ENCODE measurements at regions not wholly inside any gene's neighbourhood (a gene's known extent, or its start where the extent isn't known, plus 50 kb on each side); places are given as distances from the start of the nearest gene placed in this dataset.

DNA sequence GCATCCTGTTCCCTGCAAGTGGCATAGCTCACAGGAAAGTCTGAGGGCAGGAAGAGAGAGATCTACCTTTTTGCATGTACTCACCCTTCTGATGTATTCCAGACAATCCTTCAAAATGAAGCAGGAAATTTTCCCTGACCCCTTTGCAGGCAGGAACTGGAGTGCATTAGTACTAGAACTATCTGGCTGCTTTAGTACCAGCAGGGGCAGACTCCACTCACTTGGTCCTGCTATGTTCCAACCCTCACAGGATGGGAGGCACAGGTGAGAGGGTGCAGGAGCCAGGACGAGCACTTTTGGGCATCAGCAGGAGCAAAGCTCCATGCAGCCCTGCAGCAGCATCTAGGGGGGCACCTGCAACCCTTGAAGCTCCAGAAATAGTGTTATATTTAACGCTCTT, 116.3 kb upstream of the IGF1 start:
- no peaks in the 10 kb centered on the region for H3K4me1 ChIP-seq (ENCODE audit: control insufficient read depth, insufficient read depth, low read length)
- H3K27me3 ChIP-seq (ENCODE audit: control insufficient read depth in 1 of 2, insufficient read depth in 2 of 2, low read length in 2 of 2): no peaks in the 10 kb centered on the region
- no peaks in the 10 kb centered on the region for H3K36me3 ChIP-seq (ENCODE audit: control insufficient read depth in 2 of 2, insufficient read depth in 2 of 2, low read length in 2 of 2)
- H3K9me3 ChIP-seq (ENCODE audit: control insufficient read depth in 2 of 2, low read length in 2 of 2): no peaks in the 10 kb centered on the region
- H3K27ac ChIP-seq (ENCODE audit: low read length): no peak overlapping the region
- no peak overlapping the region for H3K4me3 ChIP-seq (ENCODE audit: low read length in 2 of 2)
- no peak overlapping the region for H3K9ac ChIP-seq (ENCODE audit: low read length in 2 of 2)

GRCh38 chr12:102596031-102596430, 115.7 kb upstream of the IGF1 start:
- no peaks in the 10 kb centered on the region for H3K4me1 ChIP-seq (ENCODE audit: control insufficient read depth, insufficient read depth, low read length)
- H3K9ac ChIP-seq (ENCODE audit: low read length in 2 of 2): no peak overlapping the region
- no peak overlapping the region for H3K4me3 ChIP-seq (ENCODE audit: low read length in 2 of 2)
- no peaks in the 10 kb centered on the region for H3K9me3 ChIP-seq (ENCODE audit: control insufficient read depth in 2 of 2, low read length in 2 of 2)
- H3K27me3 ChIP-seq (ENCODE audit: control insufficient read depth in 1 of 2, insufficient read depth in 2 of 2, low read length in 2 of 2): no peaks in the 10 kb centered on the region
- H3K36me3 ChIP-seq (ENCODE audit: control insufficient read depth in 2 of 2, insufficient read depth in 2 of 2, low read length in 2 of 2): no peaks in the 10 kb centered on the region
- no peak overlapping the region for H3K27ac ChIP-seq (ENCODE audit: low read length)

GRCh38 chr12:102595315-102595714, 115.0 kb upstream of the IGF1 start:
- Histone ChIP-seq H3K4me1 (ENCODE audit: control insufficient read depth, insufficient read depth, low read length) (no peaks in the 10 kb centered on the region), H3K27ac (ENCODE audit: low read length) (no peak overlapping the region), H3K36me3 (ENCODE audit: control insufficient read depth in 2 of 2, insufficient read depth in 2 of 2, low read length in 2 of 2) (no peaks in the 10 kb centered on the region), H3K9me3 (ENCODE audit: control insufficient read depth in 2 of 2, low read length in 2 of 2) (no peaks in the 10 kb centered on the region), H3K4me3 (ENCODE audit: low read length in 2 of 2) (no peak overlapping the region), H3K9ac (ENCODE audit: low read length in 2 of 2) (no peak overlapping the region), H3K27me3 (ENCODE audit: control insufficient read depth in 1 of 2, insufficient read depth in 2 of 2, low read length in 2 of 2) (no peaks in the 10 kb centered on the region)

DNA sequence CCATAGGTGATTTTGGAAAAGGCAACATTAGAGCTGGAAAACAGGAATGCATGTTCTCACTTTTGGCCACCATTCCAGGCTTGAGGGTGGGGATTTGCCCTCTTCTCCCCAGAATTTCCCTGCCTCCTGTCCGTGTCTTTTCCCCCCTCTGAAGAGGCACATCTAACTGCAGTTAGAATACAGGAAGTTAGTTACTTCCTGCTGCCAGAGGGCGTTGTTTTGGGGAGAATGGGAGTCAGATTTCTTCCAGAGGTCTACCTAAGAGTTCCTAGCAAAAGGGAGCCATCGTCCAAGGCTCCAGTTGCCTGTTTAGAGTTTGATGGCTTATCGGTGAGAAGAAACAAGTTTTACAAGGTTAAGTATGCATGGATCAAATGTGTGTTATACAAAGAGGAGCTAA, 112.8 kb upstream of the IGF1 start:
- Histone ChIP-seq H3K9me3 (ENCODE audit: control insufficient read depth in 2 of 2, low read length in 2 of 2) (no peaks in the 10 kb centered on the region), H3K4me1 (ENCODE audit: control insufficient read depth, insufficient read depth, low read length) (no peaks in the 10 kb centered on the region), H3K9ac (ENCODE audit: low read length in 2 of 2) (no peak overlapping the region), H3K4me3 (ENCODE audit: low read length in 2 of 2) (no peak overlapping the region), H3K27ac (ENCODE audit: low read length) (no peak overlapping the region), H3K36me3 (ENCODE audit: control insufficient read depth in 2 of 2, insufficient read depth in 2 of 2, low read length in 2 of 2) (no peaks in the 10 kb centered on the region), H3K27me3 (ENCODE audit: control insufficient read depth in 1 of 2, insufficient read depth in 2 of 2, low read length in 2 of 2) (no peaks in the 10 kb centered on the region)

GRCh38 chr12:102592134-102592533, 111.8 kb upstream of the IGF1 start:
- Histone ChIP-seq H3K9ac (ENCODE audit: low read length in 2 of 2) (no peak overlapping the region), H3K4me1 (ENCODE audit: control insufficient read depth, insufficient read depth, low read length) (no peaks in the 10 kb centered on the region), H3K4me3 (ENCODE audit: low read length in 2 of 2) (no peak overlapping the region), H3K9me3 (ENCODE audit: control insufficient read depth in 2 of 2, low read length in 2 of 2) (no peaks in the 10 kb centered on the region), H3K36me3 (ENCODE audit: control insufficient read depth in 2 of 2, insufficient read depth in 2 of 2, low read length in 2 of 2) (no peaks in the 10 kb centered on the region), H3K27ac (ENCODE audit: low read length) (no peak overlapping the region), H3K27me3 (ENCODE audit: control insufficient read depth in 1 of 2, insufficient read depth in 2 of 2, low read length in 2 of 2) (no peaks in the 10 kb centered on the region)

DNA sequence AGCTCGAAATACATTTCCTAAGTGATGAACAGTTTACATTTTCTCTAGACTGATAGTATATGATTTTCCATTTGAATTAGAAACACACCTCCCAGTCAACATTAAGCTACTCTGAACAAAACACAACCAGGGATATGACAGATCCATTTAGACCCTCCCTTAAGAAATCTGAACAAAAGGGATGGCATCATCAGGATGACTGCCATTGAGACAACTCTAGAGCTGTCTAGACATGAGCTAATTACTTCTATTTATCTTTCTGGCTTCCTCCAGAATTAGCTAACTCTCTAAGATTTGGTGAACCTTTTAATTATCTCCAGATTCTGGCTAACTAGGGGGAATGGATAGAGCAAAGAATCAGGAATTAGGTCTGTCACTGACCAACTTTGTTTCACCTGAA, 92.9 kb upstream of the IGF1 start:
- H3K4me1 ChIP-seq (ENCODE audit: control insufficient read depth, insufficient read depth, low read length): no peaks in the 10 kb centered on the region
- H3K9ac ChIP-seq (ENCODE audit: low read length in 2 of 2): no peak overlapping the region
- no peaks in the 10 kb centered on the region for H3K36me3 ChIP-seq (ENCODE audit: control insufficient read depth in 2 of 2, insufficient read depth in 2 of 2, low read length in 2 of 2)
- no peaks in the 10 kb centered on the region for H3K27me3 ChIP-seq (ENCODE audit: control insufficient read depth in 1 of 2, insufficient read depth in 2 of 2, low read length in 2 of 2)
- H3K9me3 ChIP-seq (ENCODE audit: control insufficient read depth in 2 of 2, low read length in 2 of 2): no peaks in the 10 kb centered on the region
- no peak overlapping the region for H3K27ac ChIP-seq (ENCODE audit: low read length)
- H3K4me3 ChIP-seq (ENCODE audit: low read length in 2 of 2): no peak overlapping the region

GRCh38 chr12:102571889-102572288, 91.5 kb upstream of the IGF1 start:
- no peaks in the 10 kb centered on the region for H3K9me3 ChIP-seq (ENCODE audit: control insufficient read depth in 2 of 2, low read length in 2 of 2)

DNA sequence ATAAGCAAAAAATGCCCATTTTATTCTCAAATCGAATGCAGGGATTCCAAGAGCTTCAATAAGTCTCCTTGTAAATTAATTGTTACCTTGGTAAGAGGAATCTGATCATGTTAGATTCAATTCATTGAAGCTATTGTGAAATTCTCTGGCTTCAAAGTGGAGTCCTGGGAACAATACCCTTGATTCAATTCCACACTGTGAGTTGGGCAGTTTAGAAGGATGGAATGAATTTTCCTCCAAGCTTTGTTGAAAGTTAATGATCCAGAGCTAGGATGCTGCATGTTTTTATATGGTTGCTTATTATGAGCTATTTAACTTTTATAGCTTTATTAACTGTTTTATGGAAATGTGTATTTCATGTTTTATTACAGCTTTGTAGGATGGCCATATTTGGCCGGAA, 89.9 kb upstream of the IGF1 start:
- Histone ChIP-seq H3K9ac (ENCODE audit: low read length in 2 of 2) (no peak overlapping the region), H3K27me3 (ENCODE audit: control insufficient read depth in 1 of 2, insufficient read depth in 2 of 2, low read length in 2 of 2) (no peaks in the 10 kb centered on the region), H3K27ac (ENCODE audit: low read length) (no peak overlapping the region), H3K9me3 (ENCODE audit: control insufficient read depth in 2 of 2, low read length in 2 of 2) (peaks cover 1 to 5% of the 10 kb centered on the region in 2 donors), H3K36me3 (ENCODE audit: control insufficient read depth in 2 of 2, insufficient read depth in 2 of 2, low read length in 2 of 2) (no peaks in the 10 kb centered on the region), H3K4me3 (ENCODE audit: low read length in 2 of 2) (no peak overlapping the region), H3K4me1 (ENCODE audit: control insufficient read depth, insufficient read depth, low read length) (no peaks in the 10 kb centered on the region)

More at GRCh38 chr12:102571889-102572288, 91.5 kb upstream of the IGF1 start:
- no peaks in the 10 kb centered on the region for H3K4me1 ChIP-seq (ENCODE audit: control insufficient read depth, insufficient read depth, low read length)
- H3K36me3 ChIP-seq (ENCODE audit: control insufficient read depth in 2 of 2, insufficient read depth in 2 of 2, low read length in 2 of 2): no peaks in the 10 kb centered on the region
- H3K27me3 ChIP-seq (ENCODE audit: control insufficient read depth in 1 of 2, insufficient read depth in 2 of 2, low read length in 2 of 2): no peaks in the 10 kb centered on the region
- H3K27ac ChIP-seq (ENCODE audit: low read length): no peak overlapping the region
- no peak overlapping the region for H3K9ac ChIP-seq (ENCODE audit: low read length in 2 of 2)
- no peak overlapping the region for H3K4me3 ChIP-seq (ENCODE audit: low read length in 2 of 2)

GRCh38 chr12:102569803-102570202, 89.4 kb upstream of the IGF1 start:
- Histone ChIP-seq H3K4me1 (ENCODE audit: control insufficient read depth, insufficient read depth, low read length) (no peaks in the 10 kb centered on the region), H3K27ac (ENCODE audit: low read length) (no peak overlapping the region), H3K4me3 (ENCODE audit: low read length in 2 of 2) (no peak overlapping the region), H3K9ac (ENCODE audit: low read length in 2 of 2) (no peak overlapping the region), H3K27me3 (ENCODE audit: control insufficient read depth in 1 of 2, insufficient read depth in 2 of 2, low read length in 2 of 2) (no peaks in the 10 kb centered on the region), H3K36me3 (ENCODE audit: control insufficient read depth in 2 of 2, insufficient read depth in 2 of 2, low read length in 2 of 2) (no peaks in the 10 kb centered on the region), H3K9me3 (ENCODE audit: control insufficient read depth in 2 of 2, low read length in 2 of 2) (peaks cover 4 to 8% of the 10 kb centered on the region in 2 donors)

DNA sequence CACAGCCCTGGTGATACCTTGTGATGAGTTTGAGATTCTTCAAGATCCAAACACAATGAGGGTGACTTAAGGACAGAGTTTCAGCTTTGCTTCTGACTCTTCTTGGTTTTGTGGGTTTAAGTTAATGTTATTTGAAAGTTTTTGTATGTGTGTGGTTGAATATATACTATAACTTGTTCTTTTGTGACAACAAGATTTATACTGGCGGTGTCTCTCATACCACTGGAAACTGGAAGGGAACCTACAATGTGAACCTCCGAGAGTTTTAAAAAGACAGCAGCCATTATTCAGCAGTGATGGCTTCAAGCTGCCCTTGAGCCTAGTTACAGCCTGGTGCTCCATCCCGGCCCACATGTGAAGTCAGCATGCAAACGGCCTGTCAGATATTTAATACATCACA, 87.9 kb upstream of the IGF1 start:
- H3K36me3 ChIP-seq (ENCODE audit: control insufficient read depth in 2 of 2, insufficient read depth in 2 of 2, low read length in 2 of 2): no peaks in the 10 kb centered on the region
- no peaks in the 10 kb centered on the region for H3K4me1 ChIP-seq (ENCODE audit: control insufficient read depth, insufficient read depth, low read length)
- no peak overlapping the region for H3K27ac ChIP-seq (ENCODE audit: low read length)

DNA sequence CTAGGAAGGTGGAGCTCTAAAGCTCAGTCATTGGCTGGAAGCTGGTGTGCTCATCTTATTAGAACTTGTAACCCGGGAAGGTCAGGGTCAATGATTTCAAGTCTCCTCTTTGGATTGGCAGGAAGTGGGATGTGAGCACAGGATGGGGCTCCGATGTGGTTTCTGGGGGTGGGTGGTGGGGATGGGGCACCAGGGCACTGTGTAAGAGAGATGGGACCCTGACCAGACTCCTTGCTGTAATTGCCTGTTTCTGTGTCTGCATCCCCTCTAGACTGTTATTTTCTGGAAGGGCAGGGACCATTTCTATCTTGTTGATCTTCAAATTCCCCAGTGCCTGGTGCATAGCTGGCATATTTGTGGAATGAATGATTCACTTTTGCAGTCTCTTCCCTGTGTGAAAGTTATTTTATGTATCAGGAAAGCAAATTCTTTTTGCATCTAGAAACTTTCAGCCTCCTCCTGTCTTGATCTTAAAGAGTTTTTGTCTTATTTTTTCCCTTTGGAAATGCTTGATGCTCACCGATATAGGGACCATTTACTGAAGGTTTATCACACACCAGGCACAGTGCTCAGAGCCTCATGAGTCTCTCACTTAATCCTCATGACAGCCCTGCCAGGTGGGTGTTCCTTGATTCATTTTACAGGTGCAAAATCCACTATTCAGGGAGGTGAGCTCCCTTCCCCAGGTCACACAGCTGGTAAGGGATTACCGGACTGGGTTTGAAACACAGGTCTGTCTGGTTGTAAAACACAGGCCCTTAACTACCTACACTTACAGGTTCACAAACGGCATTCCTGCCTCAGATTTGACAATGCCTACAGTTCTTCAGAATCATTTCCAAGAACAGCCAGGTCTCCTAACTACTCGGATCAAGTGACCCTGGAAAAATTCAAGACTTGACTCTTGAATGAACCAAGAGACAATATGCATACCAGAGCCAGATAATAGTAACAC, 86.9 kb upstream of the IGF1 start:
- Histone ChIP-seq H3K4me1 (ENCODE audit: control insufficient read depth, insufficient read depth, low read length) (no peaks in the 10 kb centered on the region), H3K27me3 (ENCODE audit: control insufficient read depth in 1 of 2, insufficient read depth in 2 of 2, low read length in 2 of 2) (no peaks in the 10 kb centered on the region), H3K9ac (ENCODE audit: low read length in 2 of 2) (no peak overlapping the region), H3K27ac (ENCODE audit: low read length) (no peak overlapping the region), H3K4me3 (ENCODE audit: low read length in 2 of 2) (no peak overlapping the region), H3K36me3 (ENCODE audit: control insufficient read depth in 2 of 2, insufficient read depth in 2 of 2, low read length in 2 of 2) (no peaks in the 10 kb centered on the region), H3K9me3 (ENCODE audit: control insufficient read depth in 2 of 2, low read length in 2 of 2) (peaks cover 4 to 8% of the 10 kb centered on the region in 2 donors)

More for the DNA sequence above, 87.9 kb upstream of the IGF1 start:
- Histone ChIP-seq H3K27me3 (ENCODE audit: control insufficient read depth in 1 of 2, insufficient read depth in 2 of 2, low read length in 2 of 2) (no peaks in the 10 kb centered on the region), H3K9me3 (ENCODE audit: control insufficient read depth in 2 of 2, low read length in 2 of 2) (peaks cover 4 to 8% of the 10 kb centered on the region in 2 donors), H3K4me3 (ENCODE audit: low read length in 2 of 2) (no peak overlapping the region), H3K9ac (ENCODE audit: low read length in 2 of 2) (no peak overlapping the region)

Measured in stomach smooth muscle (tissue), 2 donors.